Liver (tissue), 8 donors: ENCODE measurements at regions not wholly inside any gene's neighbourhood (a gene's known extent, or its start where the extent isn't known, plus 50 kb on each side); places are given as distances from the start of the nearest gene placed in this dataset.

Source experiments
- DNase-seq: peaks from one replicate; pipeline ENCODE4 v3.0.0-alpha.2; 2017; ENCODE audit warnings: low spot score
- H3K27ac ChIP-seq, 2 donors: one replicate each; pipeline ENCODE4 v1.7.0; 2013; ENCODE audit warnings: inconsistent platforms in 2 of 2, low read length in 2 of 2, control low read depth in 1 of 2, low read depth in 1 of 2, mild to moderate bottlenecking in 1 of 2
- H3K27me3 ChIP-seq, 4 donors: one replicate each; pipeline versions ENCODE4 v1.6.1 to v1.7.0; 2013; ENCODE audit warnings: low read length in 3 of 4, inconsistent platforms in 1 of 4, mild to moderate bottlenecking in 1 of 4, moderate library complexity in 1 of 4; ENCODE audit not compliant: control insufficient read depth in 4 of 4, insufficient read depth in 4 of 4
- H3K36me3 ChIP-seq, 4 donors: one replicate each; pipeline versions ENCODE4 v1.6.1 to v1.7.0; 2013; ENCODE audit warnings: low read length in 3 of 4, mild to moderate bottlenecking in 3 of 4, low read depth in 1 of 4, moderate library complexity in 1 of 4; ENCODE audit not compliant: control insufficient read depth in 4 of 4, insufficient read depth in 3 of 4
- H3K4me1 ChIP-seq, 4 donors: one replicate each; pipeline versions ENCODE4 v1.6.1 to v1.7.0; 2013; ENCODE audit warnings: low read length in 3 of 4, mild to moderate bottlenecking in 3 of 4, moderate library complexity in 1 of 4; ENCODE audit not compliant: control insufficient read depth in 4 of 4, insufficient read depth in 4 of 4
- H3K4me3 ChIP-seq, 3 donors: one replicate each; pipeline versions ENCODE4 v1.6.1 to v1.7.0; 2013; ENCODE audit warnings: low read length in 3 of 3, control low read depth in 1 of 3, low read depth in 1 of 3, mild to moderate bottlenecking in 1 of 3
- H3K9ac ChIP-seq, 2 donors: one replicate each; pipeline ENCODE4 v1.7.0; 2013; ENCODE audit warnings: low read length in 2 of 2, mild to moderate bottlenecking in 2 of 2, moderate library complexity in 2 of 2, control low read depth in 1 of 2, low read depth in 1 of 2
- H3K9me3 ChIP-seq, 4 donors: one replicate each; pipeline versions ENCODE4 v1.6.1 to v1.7.0; 2013; ENCODE audit warnings: low read length in 3 of 4; ENCODE audit not compliant: control insufficient read depth in 4 of 4
- CTCF ChIP-seq: fragments of 150-350 bp; IDR thresholded peaks from 2 replicates; pipeline ENCODE4 v1.5.1; 2017; ENCODE audit warnings: improper control_type of control experiment, low read depth, low read length; ENCODE audit not compliant: missing input control
- FOXA1 ChIP-seq: IDR thresholded peaks from 2 replicates; pipeline ENCODE4 v1.6.1; 2016; ENCODE audit warnings: antibody characterized with exemption
- FOXA2 ChIP-seq: IDR thresholded peaks from 2 replicates; pipeline ENCODE4 v1.6.1; 2016; ENCODE audit warnings: antibody characterized with exemption
- GABPA ChIP-seq, 2 donors: IDR thresholded peaks in 1 of 2; conservative IDR thresholded peaks in 1 of 2; 2 replicates each; pipeline ENCODE4 v1.6.1; 2016; ENCODE audit warnings: antibody characterized with exemption in 2 of 2, mild to moderate bottlenecking in 1 of 2, moderate library complexity in 1 of 2
- HNF4A ChIP-seq, 2 donors: conservative IDR thresholded peaks; 2 replicates each; pipeline ENCODE4 v1.6.1; 2016; ENCODE audit warnings: antibody characterized with exemption in 2 of 2, mild to moderate bottlenecking in 2 of 2
- HNF4G ChIP-seq: IDR thresholded peaks from 2 replicates; pipeline ENCODE4 v1.6.1; 2016; ENCODE audit warnings: antibody characterized with exemption
- JUND ChIP-seq, 2 donors: IDR thresholded peaks; 2 replicates each; pipeline ENCODE4 v1.6.1; 2016; ENCODE audit warnings: antibody characterized with exemption in 2 of 2
- MAX ChIP-seq: IDR thresholded peaks from 2 replicates; pipeline ENCODE4 v1.6.1; 2016; ENCODE audit warnings: antibody characterized with exemption
- NR2F2 ChIP-seq: IDR thresholded peaks from 2 replicates; pipeline ENCODE4 v1.6.1; 2016; ENCODE audit warnings: antibody characterized with exemption
- RAD21 ChIP-seq, 2 donors: IDR thresholded peaks; 2 replicates each; pipeline ENCODE4 v1.6.1; 2016; ENCODE audit warnings: antibody characterized with exemption in 2 of 2, mild to moderate bottlenecking in 2 of 2
- RXRA ChIP-seq, 2 donors: IDR thresholded peaks; 2 replicates each; pipeline ENCODE4 v1.6.1; 2017 to 2018; ENCODE audit warnings: antibody characterized with exemption in 2 of 2, mild to moderate bottlenecking in 1 of 2
- SP1 ChIP-seq: IDR thresholded peaks from 2 replicates; pipeline ENCODE4 v1.6.1; 2018; ENCODE audit warnings: antibody characterized with exemption, mild to moderate bottlenecking
- TAF1 ChIP-seq: conservative IDR thresholded peaks from 2 replicates; pipeline ENCODE4 v1.6.1; 2016; ENCODE audit warnings: antibody characterized with exemption, mild to moderate bottlenecking
- YY1 ChIP-seq: IDR thresholded peaks from 2 replicates; pipeline ENCODE4 v1.6.1; 2016; ENCODE audit warnings: antibody characterized with exemption, mild to moderate bottlenecking
- ZBTB33 ChIP-seq: IDR thresholded peaks from 2 replicates; pipeline ENCODE4 v1.6.1; 2016; ENCODE audit warnings: antibody characterized with exemption
- WGBS: extraction: QIAGEN DNeasy Blood & Tissue Kit; methylation state at CpG from one replicate; pipeline ENCODE4 v1.1.7; 2013; 5-methylcytosine and 5-hydroxymethylcytosine counted together
- TF ChIP-seq, protein P1 (sequence below): IDR thresholded peaks from 2 replicates; pipeline ENCODE4 v1.6.1; 2016; ENCODE audit warnings: antibody characterized with exemption, mild to moderate bottlenecking
- donor health status: healthy.
- donor health status: healthy.
- donor health status: healthy.
- donor health status: healthy.
- donor health status: healthy.

DNA sequence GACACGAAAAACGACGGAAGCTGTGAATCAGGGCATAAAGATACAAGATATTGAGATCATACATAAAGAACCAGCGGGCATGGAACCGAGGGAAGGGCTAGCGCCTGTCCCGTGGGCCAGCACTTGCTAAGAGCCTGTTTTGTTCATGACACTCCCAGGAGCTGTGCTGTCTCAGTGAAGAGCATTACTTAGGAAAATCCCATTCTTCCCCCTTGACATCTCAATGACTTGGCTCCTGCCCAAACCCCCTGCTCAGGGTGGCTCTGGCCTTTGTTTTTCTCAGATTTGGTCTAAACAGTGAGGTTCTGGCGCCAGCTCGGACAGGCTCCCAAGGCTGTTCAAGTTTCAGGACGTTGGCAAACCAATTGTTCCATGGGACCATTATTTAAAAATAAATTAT, 79.1 kb upstream of the SEC14L1 start (continued):
- TF ChIP-seq, protein P1, sequence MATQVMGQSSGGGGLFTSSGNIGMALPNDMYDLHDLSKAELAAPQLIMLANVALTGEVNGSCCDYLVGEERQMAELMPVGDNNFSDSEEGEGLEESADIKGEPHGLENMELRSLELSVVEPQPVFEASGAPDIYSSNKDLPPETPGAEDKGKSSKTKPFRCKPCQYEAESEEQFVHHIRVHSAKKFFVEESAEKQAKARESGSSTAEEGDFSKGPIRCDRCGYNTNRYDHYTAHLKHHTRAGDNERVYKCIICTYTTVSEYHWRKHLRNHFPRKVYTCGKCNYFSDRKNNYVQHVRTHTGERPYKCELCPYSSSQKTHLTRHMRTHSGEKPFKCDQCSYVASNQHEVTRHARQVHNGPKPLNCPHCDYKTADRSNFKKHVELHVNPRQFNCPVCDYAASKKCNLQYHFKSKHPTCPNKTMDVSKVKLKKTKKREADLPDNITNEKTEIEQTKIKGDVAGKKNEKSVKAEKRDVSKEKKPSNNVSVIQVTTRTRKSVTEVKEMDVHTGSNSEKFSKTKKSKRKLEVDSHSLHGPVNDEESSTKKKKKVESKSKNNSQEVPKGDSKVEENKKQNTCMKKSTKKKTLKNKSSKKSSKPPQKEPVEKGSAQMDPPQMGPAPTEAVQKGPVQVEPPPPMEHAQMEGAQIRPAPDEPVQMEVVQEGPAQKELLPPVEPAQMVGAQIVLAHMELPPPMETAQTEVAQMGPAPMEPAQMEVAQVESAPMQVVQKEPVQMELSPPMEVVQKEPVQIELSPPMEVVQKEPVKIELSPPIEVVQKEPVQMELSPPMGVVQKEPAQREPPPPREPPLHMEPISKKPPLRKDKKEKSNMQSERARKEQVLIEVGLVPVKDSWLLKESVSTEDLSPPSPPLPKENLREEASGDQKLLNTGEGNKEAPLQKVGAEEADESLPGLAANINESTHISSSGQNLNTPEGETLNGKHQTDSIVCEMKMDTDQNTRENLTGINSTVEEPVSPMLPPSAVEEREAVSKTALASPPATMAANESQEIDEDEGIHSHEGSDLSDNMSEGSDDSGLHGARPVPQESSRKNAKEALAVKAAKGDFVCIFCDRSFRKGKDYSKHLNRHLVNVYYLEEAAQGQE: no peak
- TF ChIP-seq RAD21 (IDR thresholded peaks at IDR 0.05): no peak
- TF ChIP-seq JUND (IDR thresholded peaks at IDR 0.05): no peak
- no peak for TF ChIP-seq RXRA (IDR thresholded peaks at IDR 0.05)
- no peak for TF ChIP-seq FOXA2
- no peak for TF ChIP-seq HNF4A (conservative IDR thresholded peaks at IDR 0.05)
- TF ChIP-seq NR2F2: no peak

DNA sequence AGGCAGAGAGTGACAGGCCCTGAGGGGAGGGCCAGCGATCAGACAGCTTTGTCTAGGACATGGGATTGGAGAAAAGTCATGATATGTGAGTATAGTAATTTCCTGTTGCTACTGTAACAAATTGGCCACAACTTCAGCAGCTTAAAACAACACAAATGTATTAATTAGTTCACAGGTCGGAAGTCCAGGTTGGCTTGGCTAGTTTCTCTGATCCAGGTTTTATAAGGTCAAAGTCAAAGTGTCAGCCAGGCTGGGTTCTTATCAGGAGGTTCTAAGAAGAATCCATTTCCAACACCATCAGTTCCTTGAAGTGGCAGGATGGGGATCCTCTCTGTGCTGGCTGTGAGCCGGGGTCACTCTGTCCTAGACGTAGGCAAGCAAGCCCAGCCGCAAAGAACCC, 76.2 kb upstream of the SEC14L1 start:
- Histone ChIP-seq H3K9ac (no peak overlapping the region), H3K4me1 (no peaks in the 10 kb centered on the region), H3K27me3 (peaks cover 0 to 2% (median 0%) of the 10 kb centered on the region in 4 donors), H3K36me3 (no peaks in the 10 kb centered on the region), H3K9me3 (no peaks in the 10 kb centered on the region), H3K4me3 (no peak overlapping the region), H3K27ac (no peak overlapping the region)
- WGBS: 67% methylated on average over 5 of the region's 5 CpGs
- TF ChIP-seq HNF4A (conservative IDR thresholded peaks at IDR 0.05) (no peak), GABPA (IDR thresholded peaks at IDR 0.05 in 1 of 2, conservative IDR thresholded peaks at IDR 0.05 in 1 of 2) (no peak), YY1 (no peak), FOXA1 (no peak), JUND (IDR thresholded peaks at IDR 0.05) (no peak), MAX (no peak), HNF4G (no peak), ZBTB33 (no peak), RXRA (IDR thresholded peaks at IDR 0.05) (no peak), TAF1 (no peak), RAD21 (IDR thresholded peaks at IDR 0.05) (no peak), CTCF (no peak), SP1 (no peak)
- TF ChIP-seq, protein P1: no peak
- no peak for DNase-seq
